Hematopoietic multipotent progenitor cell treated with erythropoietin and hydrocortisone succinate and interleukin-3 and kit ligand, for 8 days (in vitro differentiated cells): ENCODE measurements at regions not wholly inside any gene's neighbourhood (a gene's known extent, or its start where the extent isn't known, plus 50 kb on each side); places are given as distances from the start of the nearest gene placed in this dataset.
A peak's percentile ranks its signal among the peaks of the same experiment; 100 is the strongest.
"Not testable (repeated sequence)": the region's sequence is repeated elsewhere in the genome, so short reads cannot be mapped to it uniquely, and the experiment has no call there.

ENCODE experiments used
- DNase-seq: peaks from one replicate; pipeline ENCODE4 v3.0.0-alpha.2; 2015

- DNase-seq = no peak
Observed at GRCh38 chr7:152949790-152950189, 190.2 kb downstream of the ACTR3B start.

- no peak for DNase-seq
Observed at GRCh38 chr7:152956006-152956405, 196.5 kb downstream of the ACTR3B start.

- no peak for DNase-seq
Observed at GRCh38 chr7:152959610-152960009, 200.1 kb downstream of the ACTR3B start.

- not testable (repeated sequence) for DNase-seq
Observed at GRCh38 chr7:152961796-152962195, 202.2 kb downstream of the ACTR3B start.

- DNase-seq = no peak
Observed at GRCh38 chr7:152966189-152966588, 206.6 kb downstream of the ACTR3B start.

- no peak for DNase-seq
Observed at GRCh38 chr7:152967958-152968357, 208.4 kb downstream of the ACTR3B start.

GRCh38 chr7:152968514-152968913, 209.0 kb downstream of the ACTR3B start:
- DNase-seq = peak; percentile 2

- no peak for DNase-seq
Observed at GRCh38 chr7:152969335-152969734, 209.8 kb downstream of the ACTR3B start.

- DNase-seq = no peak
Observed at GRCh38 chr7:152969839-152970238, 210.3 kb downstream of the ACTR3B start.

- no peak for DNase-seq
Observed at GRCh38 chr7:152970481-152970880, 210.9 kb downstream of the ACTR3B start.

- DNase-seq = no peak
Observed at GRCh38 chr7:152974577-152974976, 215.0 kb downstream of the ACTR3B start.

- no peak for DNase-seq
Observed at GRCh38 chr7:152975076-152975475, 215.5 kb downstream of the ACTR3B start.

- no peak for DNase-seq
Observed at GRCh38 chr7:152979376-152979775, 219.8 kb downstream of the ACTR3B start.

- no peak for DNase-seq
Observed at GRCh38 chr7:152984421-152984820, 224.9 kb downstream of the ACTR3B start.

- no peak for DNase-seq
Observed at GRCh38 chr7:152986376-152986775, 226.8 kb downstream of the ACTR3B start.

- DNase-seq = no peak
Observed at GRCh38 chr7:152987656-152988055, 228.1 kb downstream of the ACTR3B start.

- no peak for DNase-seq
Observed at GRCh38 chr7:152989889-152990380, 230.4 kb downstream of the ACTR3B start.

- no peak for DNase-seq
Observed at GRCh38 chr7:152998420-152998819, 238.9 kb downstream of the ACTR3B start.

- DNase-seq = no peak
Observed at GRCh38 chr7:153002115-153002514, 242.6 kb downstream of the ACTR3B start.

- no peak for DNase-seq
Observed at GRCh38 chr7:153002572-153002971, 243.0 kb downstream of the ACTR3B start.

GRCh38 chr7:153004341-153004740, 244.8 kb downstream of the ACTR3B start:
- no peak for DNase-seq

GRCh38 chr7:153005750-153006435, 246.3 kb downstream of the ACTR3B start:
- no peak for DNase-seq

- DNase-seq = no peak
Observed at GRCh38 chr7:153006452-153006851, 246.9 kb downstream of the ACTR3B start.

GRCh38 chr7:153006911-153007310, 247.4 kb downstream of the ACTR3B start:
- DNase-seq = no peak

- no peak for DNase-seq
Observed at GRCh38 chr7:153010416-153010815, 250.9 kb downstream of the ACTR3B start.
